ENCODE measurements at regions not wholly inside any gene's neighbourhood (a gene's known extent, or its start where the extent isn't known, plus 50 kb on each side); places are given as distances from the start of the nearest gene placed in this dataset.

DNA sequence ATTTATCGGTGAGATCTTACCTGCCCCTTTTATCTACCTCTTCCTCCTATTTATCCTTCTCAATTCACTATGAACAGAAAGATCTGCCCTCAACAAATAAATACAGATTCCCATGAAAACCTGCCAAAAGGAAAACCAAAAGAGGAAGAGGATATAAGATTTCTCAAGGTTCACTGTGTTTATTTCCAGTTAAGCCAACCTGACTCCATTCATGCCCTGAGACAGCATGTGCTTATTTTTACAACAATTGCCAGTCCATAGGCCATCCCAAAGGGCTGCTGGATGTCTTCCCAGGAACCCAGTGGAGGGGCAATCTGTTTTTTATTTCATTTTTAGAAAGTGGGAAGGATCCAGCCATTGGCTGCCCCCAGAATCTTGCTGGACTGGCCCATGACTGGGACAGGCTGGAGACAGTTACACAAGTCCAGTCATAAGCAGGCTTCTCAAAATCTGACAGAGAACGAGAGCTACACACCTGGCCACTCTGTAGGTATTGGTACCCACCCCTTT lies 209.1 kb downstream of the IRS2 start:
- TF ChIP-seq CTCF (IDR thresholded peaks at IDR 0.05 in 4 of 5, conservative IDR thresholded peaks at IDR 0.05 in 1 of 5) = no peak
- no peak for TF ChIP-seq POLR2A (IDR thresholded peaks at IDR 0.05)

All from gastrocnemius medialis (tissue), 4 donors.